Breast epithelium (tissue), 3 donors: ENCODE measurements at regions not wholly inside any gene's neighbourhood (a gene's known extent, or its start where the extent isn't known, plus 50 kb on each side); places are given as distances from the start of the nearest gene placed in this dataset.

Experiments used
- POLR2A ChIP-seq: fragments of 450-650 bp; IDR thresholded peaks from one replicate; pipeline ENCODE4 v1.6.1; 2016; ENCODE audit warnings: antibody characterized with exemption, mild to moderate bottlenecking, moderate library complexity
- POLR2AphosphoS5 ChIP-seq, 3 donors: sonication (generic); formaldehyde crosslinking; IDR thresholded peaks; one replicate each; pipeline ENCODE4 v1.6.1; 2017; ENCODE audit warnings: antibody characterized with exemption in 3 of 3
- TF ChIP-seq, protein P1 (sequence below), 3 donors: fragments of 450-650 bp; IDR thresholded peaks; one replicate each; pipeline ENCODE4 v1.5.1; 2016 to 2017; ENCODE audit warnings: antibody characterized with exemption in 3 of 3, mild to moderate bottlenecking in 3 of 3, moderate library complexity in 3 of 3

DNA sequence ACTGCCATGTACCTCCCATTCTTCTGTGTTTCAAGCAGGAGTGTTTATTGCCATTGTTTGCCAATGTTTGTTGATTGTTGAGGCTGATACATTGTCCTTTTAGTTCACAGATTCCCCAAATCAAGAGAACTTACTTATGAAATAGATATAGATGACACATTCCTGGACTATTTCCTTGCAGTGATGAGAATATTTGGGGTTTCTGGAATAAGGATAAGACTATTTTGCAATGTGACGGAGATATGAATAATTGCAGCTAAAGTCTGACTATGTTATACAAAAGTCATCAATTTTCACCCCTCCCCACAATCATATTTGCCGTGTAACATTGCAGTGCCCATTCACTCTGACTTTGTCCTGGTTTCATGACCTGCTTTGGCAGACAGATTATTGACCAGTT, 460.8 kb downstream of the CDH10 start:
- TF ChIP-seq, protein P1, sequence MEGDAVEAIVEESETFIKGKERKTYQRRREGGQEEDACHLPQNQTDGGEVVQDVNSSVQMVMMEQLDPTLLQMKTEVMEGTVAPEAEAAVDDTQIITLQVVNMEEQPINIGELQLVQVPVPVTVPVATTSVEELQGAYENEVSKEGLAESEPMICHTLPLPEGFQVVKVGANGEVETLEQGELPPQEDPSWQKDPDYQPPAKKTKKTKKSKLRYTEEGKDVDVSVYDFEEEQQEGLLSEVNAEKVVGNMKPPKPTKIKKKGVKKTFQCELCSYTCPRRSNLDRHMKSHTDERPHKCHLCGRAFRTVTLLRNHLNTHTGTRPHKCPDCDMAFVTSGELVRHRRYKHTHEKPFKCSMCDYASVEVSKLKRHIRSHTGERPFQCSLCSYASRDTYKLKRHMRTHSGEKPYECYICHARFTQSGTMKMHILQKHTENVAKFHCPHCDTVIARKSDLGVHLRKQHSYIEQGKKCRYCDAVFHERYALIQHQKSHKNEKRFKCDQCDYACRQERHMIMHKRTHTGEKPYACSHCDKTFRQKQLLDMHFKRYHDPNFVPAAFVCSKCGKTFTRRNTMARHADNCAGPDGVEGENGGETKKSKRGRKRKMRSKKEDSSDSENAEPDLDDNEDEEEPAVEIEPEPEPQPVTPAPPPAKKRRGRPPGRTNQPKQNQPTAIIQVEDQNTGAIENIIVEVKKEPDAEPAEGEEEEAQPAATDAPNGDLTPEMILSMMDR (IDR thresholded peaks at IDR 0.05), result no peak
- TF ChIP-seq POLR2A, result no peak
- no peak for TF ChIP-seq POLR2AphosphoS5 (IDR thresholded peaks at IDR 0.05)
